NOMO-1 treated with DMSO at 0.1 percent for 48 hours (cell line): ENCODE measurements at regions not wholly inside any gene's neighbourhood (a gene's known extent, or its start where the extent isn't known, plus 50 kb on each side); places are given as distances from the start of the nearest gene placed in this dataset.

Experiments used
- DNase-seq: peaks from one replicate; lab custom pipeline; 2025; ENCODE audit not compliant: unreplicated experiment; lab: John Stamatoyannopoulos, UW

DNA sequence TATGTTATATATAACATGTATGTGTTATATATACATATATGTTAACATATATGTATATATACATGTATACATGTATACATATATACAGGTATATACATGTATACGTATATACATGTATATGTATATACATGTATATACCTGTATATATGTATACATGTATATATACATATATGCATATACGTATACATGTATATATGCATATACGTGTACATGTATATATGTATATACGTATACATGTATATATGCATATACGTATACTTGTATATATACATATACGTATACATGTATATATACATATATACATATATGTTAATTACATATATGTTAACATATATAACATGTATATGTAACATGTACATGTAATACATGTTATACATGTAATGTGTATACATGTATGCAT lies 1077.3 kb upstream of the ADGRL3 start:
- no peak for DNase-seq

GRCh38 chr4:60128888-60129287 lies 1071.2 kb upstream of the ADGRL3 start:
- DNase-seq, result no peak

GRCh38 chr4:60129740-60130139 lies 1070.4 kb upstream of the ADGRL3 start:
- DNase-seq, result no peak

- DNase-seq, result no peak
Observed at GRCh38 chr4:60133375-60133774, 1066.8 kb upstream of the ADGRL3 start.

DNA sequence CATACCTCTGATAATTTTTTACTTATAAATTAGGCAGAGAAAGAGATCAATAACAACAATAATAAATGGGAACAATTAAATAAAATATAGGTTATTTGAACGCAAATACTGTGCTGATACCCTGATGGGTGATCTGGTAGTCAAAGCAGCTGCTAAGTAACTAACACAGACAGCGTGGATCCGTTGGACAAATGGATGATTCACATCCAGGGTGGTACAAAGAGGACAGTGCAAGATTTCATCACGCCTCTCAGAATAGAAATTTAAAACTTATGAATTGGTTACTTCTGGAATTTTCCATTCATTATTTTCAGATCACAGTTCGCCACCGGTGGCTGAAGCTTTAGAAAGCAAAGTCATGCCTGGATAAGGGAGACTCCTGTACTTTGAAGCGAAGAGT lies 1066.0 kb upstream of the ADGRL3 start:
- no peak for DNase-seq

- no peak for DNase-seq
Observed at GRCh38 chr4:60155088-60155487, 1045.0 kb upstream of the ADGRL3 start.

DNA sequence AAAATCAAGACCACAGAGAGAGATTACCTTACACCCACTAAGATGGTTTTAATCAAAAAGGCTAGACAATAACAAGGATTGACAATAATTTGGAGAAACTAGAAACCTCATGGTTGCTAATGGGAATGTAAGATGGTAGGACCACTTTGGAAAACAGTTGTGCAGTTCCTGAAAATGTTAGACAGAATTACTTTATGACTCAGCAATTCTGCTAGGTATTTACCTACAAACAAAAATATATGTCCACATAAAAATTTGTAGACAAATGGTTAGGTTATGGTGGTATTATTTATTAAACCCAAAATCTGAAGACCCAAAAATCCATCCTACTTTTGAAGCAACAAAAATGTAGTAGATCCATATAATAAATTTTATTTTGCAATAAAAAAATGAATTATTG lies 1027.0 kb upstream of the ADGRL3 start:
- no peak for DNase-seq

DNA sequence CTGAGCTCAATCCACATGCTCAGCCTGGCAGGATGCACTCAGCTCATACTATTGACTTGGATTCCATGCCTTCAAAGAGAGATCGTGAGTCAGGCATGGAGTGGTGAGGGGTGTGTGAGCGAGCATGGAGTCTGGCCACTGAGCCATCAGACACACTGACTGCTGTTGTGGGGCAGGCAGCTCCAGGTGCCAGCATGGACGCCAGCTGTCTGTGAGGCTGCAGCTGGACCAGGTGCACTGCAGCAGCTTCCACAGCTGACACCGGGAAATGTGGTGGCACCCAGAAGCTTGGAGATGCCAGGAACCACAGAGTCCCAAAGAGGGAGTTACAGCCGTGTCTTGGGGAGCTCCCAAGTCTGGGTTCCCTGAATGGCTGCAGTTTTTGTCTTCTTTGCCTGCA lies 1026.4 kb upstream of the ADGRL3 start:
- DNase-seq, result no peak

GRCh38 chr4:60175241-60175640 lies 1024.9 kb upstream of the ADGRL3 start:
- no peak for DNase-seq

- no peak for DNase-seq
Observed at GRCh38 chr4:60187428-60187827, 1012.7 kb upstream of the ADGRL3 start.

DNA sequence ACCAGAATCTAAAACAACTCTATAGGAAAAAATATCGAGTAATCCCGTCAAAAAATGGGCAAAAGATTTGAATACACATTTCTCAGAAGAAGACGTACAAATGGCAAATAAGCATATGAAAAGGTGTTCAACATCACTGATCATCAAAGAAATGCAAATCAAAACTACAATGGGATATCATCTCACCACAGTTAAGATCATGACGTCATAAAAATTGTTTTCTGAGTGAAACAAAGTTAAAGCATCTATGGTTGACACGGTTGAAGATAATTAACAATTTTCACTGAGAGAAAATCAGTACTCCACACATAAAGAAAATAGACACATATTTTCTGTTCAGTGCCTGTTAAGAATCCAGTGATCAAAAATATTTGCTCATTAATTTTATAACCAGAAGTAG lies 1010.8 kb upstream of the ADGRL3 start:
- no peak for DNase-seq

DNA sequence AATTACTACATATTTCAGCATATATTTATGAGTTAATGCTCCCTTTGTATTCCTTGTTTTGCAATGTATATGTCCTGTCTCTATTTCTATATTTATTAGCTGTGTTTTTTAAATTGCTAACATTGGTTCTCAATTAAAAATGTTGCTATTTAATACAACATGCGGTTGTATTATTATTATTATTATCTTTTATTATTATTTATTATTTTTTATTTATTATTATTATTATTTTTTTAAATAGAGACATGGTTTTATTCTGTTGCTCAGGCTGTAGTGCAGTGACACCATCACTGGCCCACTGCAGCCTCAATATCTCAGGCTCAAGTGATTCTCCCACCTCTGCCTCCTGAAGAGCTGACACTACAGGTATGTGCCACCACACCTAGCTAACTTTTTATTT lies 1005.9 kb upstream of the ADGRL3 start:
- no peak for DNase-seq

DNA sequence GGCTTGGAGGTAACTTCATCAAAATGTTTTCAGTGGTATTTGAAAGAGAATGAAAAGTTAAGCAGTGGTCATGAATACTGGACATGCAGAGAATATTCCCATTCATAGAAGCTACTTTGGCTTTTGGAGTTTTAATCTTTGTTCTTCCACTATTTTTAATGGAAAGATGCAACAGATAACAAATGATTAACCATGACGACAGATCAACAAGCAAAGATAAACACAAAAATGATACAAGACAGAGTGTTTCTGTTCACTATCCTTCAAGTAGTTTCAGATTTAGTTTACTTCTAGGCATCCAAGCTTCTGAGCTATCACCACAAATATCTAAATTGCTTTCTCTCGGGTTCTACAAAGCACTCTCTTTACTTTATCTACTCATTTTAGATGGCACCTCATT lies 1004.9 kb upstream of the ADGRL3 start:
- no peak for DNase-seq

- DNase-seq, result peak; percentile 39
Observed at GRCh38 chr4:60201052-60201673, 999.0 kb upstream of the ADGRL3 start.

DNA sequence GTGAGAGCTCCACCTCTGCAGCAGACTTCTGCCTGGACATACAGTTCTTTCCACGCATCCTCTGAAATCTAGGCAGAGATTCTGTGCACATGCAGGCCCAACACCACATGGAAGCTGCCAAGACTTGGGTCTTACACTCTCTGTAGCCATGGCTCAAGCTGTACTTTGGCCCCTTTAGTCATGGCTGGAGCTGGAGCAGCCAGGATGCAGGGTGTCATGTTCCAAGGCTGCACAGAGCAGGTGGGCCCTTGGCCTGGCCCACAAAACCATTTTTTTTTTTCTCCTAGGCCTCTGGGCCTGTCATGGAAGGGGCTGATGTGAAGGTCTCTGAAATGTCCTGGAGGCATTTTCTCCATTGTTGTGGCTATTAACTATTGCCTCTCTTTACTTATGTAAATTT lies 990.5 kb upstream of the ADGRL3 start:
- no peak for DNase-seq

DNA sequence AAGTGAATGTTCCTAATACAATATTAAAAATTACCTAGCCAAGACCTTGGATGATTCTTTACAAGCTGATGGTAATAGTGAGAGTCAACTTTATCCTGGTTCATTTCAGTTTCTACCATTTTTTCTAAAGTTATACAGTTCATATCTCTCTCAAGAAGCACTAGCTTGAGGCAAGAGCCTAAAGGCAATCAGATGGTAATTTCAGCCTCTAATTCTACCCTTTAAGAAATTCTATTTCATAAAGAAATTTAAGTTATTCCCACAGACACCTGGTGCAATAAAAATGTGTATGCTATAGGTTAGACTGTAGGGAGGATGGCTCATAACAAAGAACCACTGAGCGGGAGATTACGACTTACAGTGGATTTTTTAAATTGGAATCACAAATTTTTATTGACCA lies 984.2 kb upstream of the ADGRL3 start:
- DNase-seq, result no peak

DNA sequence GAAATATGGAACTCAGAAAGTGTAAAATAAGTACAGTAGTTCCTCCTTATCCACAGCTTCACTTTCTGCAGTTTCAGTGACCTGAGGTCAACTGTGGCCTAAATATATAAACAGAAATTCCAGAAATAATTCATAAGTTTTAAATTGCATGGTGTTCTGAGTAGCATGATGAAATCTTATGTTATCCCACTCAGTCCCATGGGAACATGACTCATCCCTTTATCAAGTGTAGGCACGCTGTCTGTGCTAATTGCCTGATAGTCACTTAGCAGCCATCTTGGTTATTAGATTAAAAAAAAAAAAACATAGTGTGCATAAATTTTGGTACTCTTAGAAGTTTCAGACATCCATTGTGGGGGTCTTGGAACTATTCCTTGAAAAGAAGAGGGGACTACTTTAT lies 983.4 kb upstream of the ADGRL3 start:
- DNase-seq, result no peak

DNA sequence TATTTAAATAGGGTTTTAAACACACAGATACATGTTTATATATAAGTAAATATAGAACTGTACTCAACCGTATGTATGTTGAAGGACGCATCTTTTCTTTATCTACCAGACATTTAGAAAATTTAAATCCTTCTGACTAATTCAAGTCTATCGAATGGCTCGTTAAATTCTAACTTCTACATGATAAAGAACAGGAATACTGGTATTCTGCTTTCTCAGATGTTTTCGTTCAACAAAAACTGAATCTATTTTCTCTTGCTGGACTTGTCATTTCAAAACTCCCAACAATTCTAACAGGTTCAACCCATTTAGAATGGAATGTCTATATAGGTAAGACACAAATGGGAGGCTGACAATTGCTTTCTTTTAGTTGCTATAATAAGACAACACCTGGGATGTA lies 978.3 kb upstream of the ADGRL3 start:
- no peak for DNase-seq

- no peak for DNase-seq
Observed at GRCh38 chr4:60223208-60223923, 976.8 kb upstream of the ADGRL3 start.

DNA sequence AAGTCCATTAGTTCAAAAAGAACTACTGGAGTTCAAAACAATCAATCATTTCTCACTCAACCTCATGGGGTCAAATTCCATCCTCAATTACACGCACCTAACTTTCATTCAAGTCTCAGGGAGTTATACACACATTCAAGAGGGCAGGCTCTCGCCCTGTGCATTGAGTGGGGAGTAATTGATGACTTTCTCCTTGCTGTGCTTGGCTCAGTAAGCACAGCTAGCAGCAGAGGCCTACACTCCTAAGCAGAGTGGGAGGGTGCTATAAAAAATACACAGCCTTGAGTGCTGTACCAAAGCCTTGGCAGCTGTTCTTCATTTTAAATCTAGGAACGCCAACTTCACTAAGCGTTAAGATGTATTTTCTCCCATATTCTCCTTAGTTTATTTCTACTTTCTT lies 958.3 kb upstream of the ADGRL3 start:
- no peak for DNase-seq

GRCh38 chr4:60249784-60250183 lies 950.3 kb upstream of the ADGRL3 start:
- no peak for DNase-seq

GRCh38 chr4:60250657-60251056 lies 949.5 kb upstream of the ADGRL3 start:
- no peak for DNase-seq

DNA sequence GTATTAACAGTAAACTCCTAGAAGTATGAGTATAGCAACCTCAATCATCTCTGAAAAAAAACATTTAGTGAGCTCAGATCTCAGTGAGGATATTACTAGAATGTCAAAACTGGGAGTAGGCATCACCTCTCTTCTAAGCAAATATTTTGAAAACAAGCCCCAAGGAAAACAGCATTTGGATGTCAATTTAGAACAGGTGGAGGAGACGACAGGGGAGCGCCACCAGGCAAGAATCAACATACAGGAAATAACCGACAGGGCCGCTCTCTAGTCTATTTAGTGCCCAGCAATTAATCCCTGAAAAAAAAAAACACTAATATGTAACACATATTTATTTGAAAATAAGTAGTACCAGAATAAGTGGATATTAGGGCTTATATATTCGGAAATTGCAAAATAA lies 940.3 kb upstream of the ADGRL3 start:
- no peak for DNase-seq
